NB4 (cell line): ENCODE measurements at regions not wholly inside any gene's neighbourhood (a gene's known extent, or its start where the extent isn't known, plus 50 kb on each side); places are given as distances from the start of the nearest gene placed in this dataset.
A peak's percentile ranks its signal among the peaks of the same experiment; 100 is the strongest.

Experiments
- DNase-seq: peaks from one replicate; pipeline ENCODE4 v3.0.0; 2010; ENCODE audit warnings: low read depth
- H3K4me3 ChIP-seq: one replicate; pipeline ENCODE4 v1.5.1; 2011; ENCODE audit warnings: mild to moderate bottlenecking, low read depth, low read length, moderate library complexity
- MYC ChIP-seq: IDR thresholded peaks from 2 replicates; pipeline ENCODE4 v1.6.1; 2011; ENCODE audit warnings: low read depth, low read length
- POLR2A ChIP-seq: IDR thresholded peaks from 2 replicates; pipeline ENCODE4 v1.6.1; 2011; ENCODE audit warnings: mild to moderate bottlenecking; ENCODE audit not compliant: insufficient read length; ENCODE audit errors: extremely low read depth
- TF ChIP-seq, protein P1 (sequence below): IDR thresholded peaks from 2 replicates; pipeline ENCODE4 v1.6.1; 2011; ENCODE audit warnings: low read depth, low read length
- TF ChIP-seq, protein P2 (sequence below): IDR thresholded peaks from one replicate; pipeline ENCODE4 v1.5.1; 2012; ENCODE audit warnings: low read depth, low read length

DNA sequence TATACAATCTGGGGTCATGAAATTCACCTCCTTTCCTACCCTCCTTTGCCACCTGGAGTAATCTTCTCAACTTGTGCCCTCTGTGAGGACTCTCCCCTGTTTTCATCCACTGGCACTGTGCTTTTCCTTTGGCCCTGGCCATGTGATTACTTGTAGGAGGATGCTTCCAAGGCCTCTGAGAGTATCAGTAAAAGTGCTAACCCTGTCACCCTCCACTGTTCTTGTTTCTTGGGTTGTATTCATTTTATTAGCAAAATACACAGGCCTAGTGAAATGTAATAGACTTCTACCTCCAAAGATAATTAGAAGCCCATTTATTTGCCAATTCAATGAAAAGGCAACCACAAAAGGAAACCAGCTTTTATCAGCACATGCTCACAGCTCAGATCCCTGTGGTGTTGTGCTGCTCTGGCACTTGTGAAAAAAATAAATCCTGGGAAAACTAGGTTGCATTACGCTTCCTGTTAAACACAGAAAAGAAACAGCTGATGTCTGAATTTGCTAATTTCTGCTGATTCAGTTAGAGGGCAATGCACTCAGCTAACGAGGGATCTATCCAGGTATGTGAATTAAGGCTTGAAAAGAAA, 357.5 kb upstream of the ETAA1 start:
- no peak overlapping the region for H3K4me3 ChIP-seq
- DNase-seq: no peak
- TF ChIP-seq, protein P1, sequence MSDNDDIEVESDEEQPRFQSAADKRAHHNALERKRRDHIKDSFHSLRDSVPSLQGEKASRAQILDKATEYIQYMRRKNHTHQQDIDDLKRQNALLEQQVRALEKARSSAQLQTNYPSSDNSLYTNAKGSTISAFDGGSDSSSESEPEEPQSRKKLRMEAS: no peak
- TF ChIP-seq POLR2A (no peak), MYC (no peak)
- TF ChIP-seq, protein P2, sequence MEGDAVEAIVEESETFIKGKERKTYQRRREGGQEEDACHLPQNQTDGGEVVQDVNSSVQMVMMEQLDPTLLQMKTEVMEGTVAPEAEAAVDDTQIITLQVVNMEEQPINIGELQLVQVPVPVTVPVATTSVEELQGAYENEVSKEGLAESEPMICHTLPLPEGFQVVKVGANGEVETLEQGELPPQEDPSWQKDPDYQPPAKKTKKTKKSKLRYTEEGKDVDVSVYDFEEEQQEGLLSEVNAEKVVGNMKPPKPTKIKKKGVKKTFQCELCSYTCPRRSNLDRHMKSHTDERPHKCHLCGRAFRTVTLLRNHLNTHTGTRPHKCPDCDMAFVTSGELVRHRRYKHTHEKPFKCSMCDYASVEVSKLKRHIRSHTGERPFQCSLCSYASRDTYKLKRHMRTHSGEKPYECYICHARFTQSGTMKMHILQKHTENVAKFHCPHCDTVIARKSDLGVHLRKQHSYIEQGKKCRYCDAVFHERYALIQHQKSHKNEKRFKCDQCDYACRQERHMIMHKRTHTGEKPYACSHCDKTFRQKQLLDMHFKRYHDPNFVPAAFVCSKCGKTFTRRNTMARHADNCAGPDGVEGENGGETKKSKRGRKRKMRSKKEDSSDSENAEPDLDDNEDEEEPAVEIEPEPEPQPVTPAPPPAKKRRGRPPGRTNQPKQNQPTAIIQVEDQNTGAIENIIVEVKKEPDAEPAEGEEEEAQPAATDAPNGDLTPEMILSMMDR: no peak

DNA sequence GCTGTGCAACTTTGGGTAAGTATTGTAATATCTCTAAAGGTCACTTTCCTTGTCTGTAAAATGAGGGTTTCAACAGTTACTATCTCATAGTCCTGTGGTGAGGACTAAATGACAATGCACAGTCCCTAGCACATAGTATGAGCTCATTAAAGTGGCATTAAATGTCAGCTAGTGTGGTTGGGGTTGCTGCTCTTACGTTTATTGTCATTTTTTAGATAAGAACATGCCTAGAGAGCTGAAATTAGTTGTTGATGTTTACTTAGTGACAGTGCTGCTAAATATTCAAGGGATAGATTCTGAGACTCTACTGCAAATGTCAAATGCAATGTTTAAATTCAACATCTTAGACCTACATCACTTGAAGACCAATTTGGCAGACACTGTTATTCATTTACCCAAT, 356.1 kb upstream of the ETAA1 start:
- H3K4me3 ChIP-seq: no peak overlapping the region
- no peak for DNase-seq
- TF ChIP-seq MYC (no peak), POLR2A (no peak)
- TF ChIP-seq, protein P2: no peak
- TF ChIP-seq, protein P1: no peak

DNA sequence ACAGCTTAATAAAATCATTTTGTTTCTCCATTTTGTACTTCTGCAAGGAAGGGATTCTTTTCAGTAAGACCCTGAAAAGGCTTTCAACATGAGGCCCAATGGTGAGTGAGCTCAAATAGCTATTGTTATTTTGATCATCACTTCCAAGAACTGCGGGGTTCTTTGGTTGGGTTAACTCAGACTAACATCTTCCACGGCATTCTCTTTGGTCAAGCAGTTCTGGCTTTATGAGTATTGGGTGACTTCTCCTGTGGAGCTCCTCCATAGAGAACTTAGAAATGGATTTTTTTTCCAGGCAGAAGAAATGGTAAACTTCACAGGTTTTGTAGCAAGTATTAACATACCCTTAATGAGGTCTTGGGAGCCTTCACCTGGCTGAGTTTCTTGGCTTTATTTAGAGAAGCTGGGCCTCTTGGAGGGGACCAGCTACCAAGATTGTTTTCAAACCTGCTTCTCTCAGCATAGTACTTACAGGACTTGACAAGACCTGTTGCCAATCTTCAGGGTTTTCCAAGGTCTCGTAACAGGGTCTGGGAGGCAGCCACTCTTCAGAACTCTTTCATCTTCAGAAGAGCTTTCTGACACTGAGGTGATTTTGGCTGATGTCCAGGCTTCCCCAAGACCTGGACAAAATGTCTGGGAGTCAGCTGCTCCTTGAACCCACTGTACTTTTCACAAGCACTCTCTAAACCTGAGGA, 353.2 kb upstream of the ETAA1 start:
- no peak overlapping the region for H3K4me3 ChIP-seq
- no peak for DNase-seq
- TF ChIP-seq POLR2A (no peak), MYC (no peak)
- TF ChIP-seq, protein P2: no peak
- TF ChIP-seq, protein P1: no peak

DNA sequence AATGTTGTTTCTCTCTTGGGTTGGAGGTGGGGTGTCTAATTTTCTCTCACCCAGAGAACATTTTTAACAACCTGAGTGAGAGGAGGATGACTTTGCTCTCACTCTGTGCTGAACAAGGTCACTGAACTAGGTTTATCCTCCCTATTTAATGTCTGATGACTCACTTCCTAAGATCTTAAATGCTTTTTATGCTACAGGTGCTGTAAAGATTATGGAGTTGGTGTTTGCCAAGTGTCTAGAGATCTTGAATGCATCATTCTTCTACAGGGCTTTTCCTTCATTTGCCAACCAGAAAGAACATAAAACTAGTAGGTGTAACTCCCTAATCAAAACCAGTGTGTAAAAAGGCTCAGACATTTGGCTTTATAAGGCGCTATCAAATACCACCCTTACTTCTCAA, 350.5 kb upstream of the ETAA1 start:
- no peak for TF ChIP-seq POLR2A
- TF ChIP-seq, protein P2: no peak
- no peak for DNase-seq
- no peak overlapping the region for H3K4me3 ChIP-seq

DNA sequence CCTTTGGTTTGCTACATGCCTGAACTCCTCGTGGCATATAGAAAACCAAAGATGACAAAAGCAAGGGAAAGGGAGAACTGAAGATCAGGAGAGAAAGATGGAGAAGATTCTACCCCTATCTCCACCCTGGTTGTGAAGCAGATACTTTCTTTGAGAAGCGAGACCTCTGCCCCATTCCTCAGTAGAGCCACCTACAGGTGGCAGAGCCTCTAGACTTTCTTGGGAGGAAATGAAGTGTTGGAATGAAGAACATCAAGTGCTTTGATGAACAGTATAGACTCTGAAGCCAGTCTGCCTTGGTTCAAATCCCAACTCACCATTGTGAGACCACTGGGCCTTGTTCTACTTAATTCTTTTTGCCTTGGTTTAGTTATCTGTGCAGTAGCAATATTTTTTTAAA, 348.8 kb upstream of the ETAA1 start:
- DNase-seq: peak; percentile 9
- H3K4me3 ChIP-seq: no peak overlapping the region
- TF ChIP-seq, protein P2: peak; percentile 39
- TF ChIP-seq POLR2A (no peak), MYC (no peak)
- TF ChIP-seq, protein P1: no peak
